ENCODE measurements at regions not wholly inside any gene's neighbourhood (a gene's known extent, or its start where the extent isn't known, plus 50 kb on each side); places are given as distances from the start of the nearest gene placed in this dataset.

DNA sequence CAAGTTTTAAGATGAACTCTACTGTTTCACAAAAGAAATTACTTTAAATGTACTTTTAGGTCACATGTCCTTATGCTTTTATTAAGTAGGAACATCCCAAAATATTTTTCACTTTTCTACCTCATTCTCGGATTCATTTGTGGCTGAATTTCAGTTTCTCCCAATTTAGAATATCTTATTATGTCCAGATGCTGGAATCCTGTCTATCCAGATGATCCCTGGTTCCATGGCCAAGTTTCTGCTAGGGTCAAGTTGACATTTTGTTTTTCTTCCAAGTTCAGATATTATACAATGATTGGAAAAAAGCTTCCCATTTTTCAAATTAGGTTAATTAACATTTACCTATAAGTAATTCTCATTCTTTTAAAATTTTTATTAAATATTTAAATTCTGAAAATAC, 181.8 kb upstream of the SLC16A7 start:
- Histone ChIP-seq H3K4me3 (no peak overlapping the region), H3K36me3 (ENCODE audit: control insufficient read depth in 2 of 2, insufficient read depth in 2 of 2, low read length in 1 of 2) (no peaks in the 10 kb centered on the region), H4K20me1 (ENCODE audit: control insufficient read depth, insufficient read depth) (no peaks in the 10 kb centered on the region), H3K27me3 (replicated peaks in 1 of 2; ENCODE audit: control insufficient read depth in 2 of 2, insufficient read depth in 2 of 2, low read length in 1 of 2) (no peaks in the 10 kb centered on the region), H3K79me2 (ENCODE audit: control insufficient read depth, insufficient read depth, low read length) (no peaks in the 10 kb centered on the region), H3K4me1 (ENCODE audit: control insufficient read depth, insufficient read depth, low read length) (no peaks in the 10 kb centered on the region), H3K4me2 (ENCODE audit: control insufficient read depth, insufficient read depth) (no peak overlapping the region), H2AFZ (ENCODE audit: control insufficient read depth, low read depth, low read length) (no peak overlapping the region), H3K9me3 (replicated peaks; ENCODE audit: control insufficient read depth, insufficient read depth, low read length) (no peaks in the 10 kb centered on the region), H3K9ac (ENCODE audit: control insufficient read depth, insufficient read depth, low read length) (no peak overlapping the region), H3K27ac (ENCODE audit: control insufficient read depth, insufficient read depth) (no peak overlapping the region)
- ChIA-PET RAD21 (ENCODE audit: unreplicated experiment) (no interaction called here), POLR2A (no interaction called here), SMC1A (ENCODE audit: uncharacterized antibody, unreplicated experiment) (no interaction called here), CTCF (interaction anchor here (0.6 kb wide), 1 partner anchor 75 kb away, joined by 3 read pairs; no protein-coding TSS in a partner anchor)
- FAIRE-seq (no peak), DNase-seq (ENCODE audit: low read depth, low spot score) (no peak), ATAC-seq (no peak)
- intact Hi-C loops (cut with micrococcal nuclease; ENCODE audit: unreplicated experiment), result no loop called here
- no peak for TF ChIP-seq CREB1 (IDR thresholded peaks at IDR 0.05; ENCODE audit: low read depth)
- no peak for TF ChIP-seq SIN3A (IDR thresholded peaks at IDR 0.05; ENCODE audit: low read depth, low read length)
- TF ChIP-seq SUPT20H (IDR thresholded peaks at IDR 0.05; ENCODE audit: borderline replicate concordance, control insufficient read depth, low read depth, low read length), result no peak
- TF ChIP-seq EZH2 (IDR thresholded peaks at IDR 0.05; ENCODE audit: borderline replicate concordance, control insufficient read depth, low read depth, low read length), result no peak
- TF ChIP-seq RBBP5 (conservative IDR thresholded peaks at IDR 0.05), result no peak
- TF ChIP-seq SMAD1 (IDR thresholded peaks at IDR 0.05; ENCODE audit: low read depth, partially characterized antibody), result no peak
- TF ChIP-seq BACH1 (IDR thresholded peaks at IDR 0.05; ENCODE audit: borderline replicate concordance), result no peak
- TF ChIP-seq STAT3 (IDR thresholded peaks at IDR 0.05; ENCODE audit: low read depth, low read length), result no peak
- no peak for TF ChIP-seq SP1 (IDR thresholded peaks at IDR 0.05; ENCODE audit: low read depth, low read length)
- no TSS peak for BruUV-seq (replicated peaks)
- in situ Hi-C loops (cut with MboI), result no loop called here
- 0% methylated on average over 1 of the region's 1 CpG for WGBS (ENCODE audit: insufficient coverage, insufficient replicate concordance, low lambda C conversion rate, missing lambda C conversion rate)

DNA sequence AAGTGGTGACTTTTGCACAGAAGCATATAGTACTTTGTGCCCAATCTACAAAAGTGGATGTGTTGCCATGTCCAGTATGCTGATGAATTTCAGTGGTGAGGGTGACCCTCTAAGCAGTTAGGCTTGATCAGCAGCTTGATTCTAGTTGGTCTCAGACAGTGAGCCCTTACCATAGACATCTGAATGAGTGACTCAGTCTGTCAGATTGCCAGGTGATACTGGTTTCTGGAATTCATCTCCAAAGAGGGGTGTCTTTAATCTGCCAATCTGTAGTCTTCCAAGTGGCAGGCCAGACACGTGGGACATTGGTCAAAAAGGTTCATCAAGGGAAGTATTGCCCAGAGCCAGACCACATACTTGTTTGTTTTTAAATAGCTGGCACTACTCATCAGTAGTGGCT, 187.4 kb upstream of the SLC16A7 start:
- Histone ChIP-seq H3K9ac (ENCODE audit: control insufficient read depth, insufficient read depth, low read length) (no peak overlapping the region), H4K20me1 (ENCODE audit: control insufficient read depth, insufficient read depth) (no peaks in the 10 kb centered on the region), H3K4me3 (no peak overlapping the region), H3K27ac (ENCODE audit: control insufficient read depth, insufficient read depth) (no peak overlapping the region), H3K36me3 (ENCODE audit: control insufficient read depth in 2 of 2, insufficient read depth in 2 of 2, low read length in 1 of 2) (no peaks in the 10 kb centered on the region), H3K9me3 (replicated peaks; ENCODE audit: control insufficient read depth, insufficient read depth, low read length) (no peaks in the 10 kb centered on the region), H3K4me2 (ENCODE audit: control insufficient read depth, insufficient read depth) (no peak overlapping the region), H3K4me1 (ENCODE audit: control insufficient read depth, insufficient read depth, low read length) (no peaks in the 10 kb centered on the region), H2AFZ (ENCODE audit: control insufficient read depth, low read depth, low read length) (no peak overlapping the region), H3K27me3 (replicated peaks in 1 of 2; ENCODE audit: control insufficient read depth in 2 of 2, insufficient read depth in 2 of 2, low read length in 1 of 2) (no peaks in the 10 kb centered on the region), H3K79me2 (ENCODE audit: control insufficient read depth, insufficient read depth, low read length) (no peaks in the 10 kb centered on the region)
- in situ Hi-C loops (cut with MboI), result loop anchor here (10.0 kb wide), 2 partner anchors 396 to 426 kb away; no protein-coding TSS in a partner anchor
- ChIA-PET CTCF (interaction anchor here (0.8 to 1.2 kb wide), 2 partner anchors 14 to 24 kb away, joined by 3 to 4 read pairs; no protein-coding TSS in a partner anchor), RAD21 (ENCODE audit: unreplicated experiment) (no interaction called here), SMC1A (ENCODE audit: uncharacterized antibody, unreplicated experiment) (no interaction called here), POLR2A (no interaction called here)
- ATAC-seq (no peak), DNase-seq (ENCODE audit: low read depth, low spot score) (no peak), FAIRE-seq (no peak)
- intact Hi-C loops (cut with micrococcal nuclease; ENCODE audit: unreplicated experiment), result no loop called here
- no TSS peak for BruUV-seq (replicated peaks)
- 0% methylated on average over 1 of the region's 1 CpG for WGBS (ENCODE audit: insufficient coverage, insufficient replicate concordance, low lambda C conversion rate, missing lambda C conversion rate)
- TF ChIP-seq CREB1 (IDR thresholded peaks at IDR 0.05; ENCODE audit: low read depth), result no peak
- TF ChIP-seq, protein P1, sequence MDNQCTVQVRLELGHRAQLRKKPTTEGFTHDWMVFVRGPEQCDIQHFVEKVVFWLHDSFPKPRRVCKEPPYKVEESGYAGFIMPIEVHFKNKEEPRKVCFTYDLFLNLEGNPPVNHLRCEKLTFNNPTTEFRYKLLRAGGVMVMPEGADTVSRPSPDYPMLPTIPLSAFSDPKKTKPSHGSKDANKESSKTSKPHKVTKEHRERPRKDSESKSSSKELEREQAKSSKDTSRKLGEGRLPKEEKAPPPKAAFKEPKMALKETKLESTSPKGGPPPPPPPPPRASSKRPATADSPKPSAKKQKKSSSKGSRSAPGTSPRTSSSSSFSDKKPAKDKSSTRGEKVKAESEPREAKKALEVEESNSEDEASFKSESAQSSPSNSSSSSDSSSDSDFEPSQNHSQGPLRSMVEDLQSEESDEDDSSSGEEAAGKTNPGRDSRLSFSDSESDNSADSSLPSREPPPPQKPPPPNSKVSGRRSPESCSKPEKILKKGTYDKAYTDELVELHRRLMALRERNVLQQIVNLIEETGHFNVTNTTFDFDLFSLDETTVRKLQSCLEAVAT (IDR thresholded peaks at IDR 0.05), result no peak
- TF ChIP-seq RCOR1 (conservative IDR thresholded peaks at IDR 0.05; ENCODE audit: low read depth, low read length), result no peak
- TF ChIP-seq, protein P2, sequence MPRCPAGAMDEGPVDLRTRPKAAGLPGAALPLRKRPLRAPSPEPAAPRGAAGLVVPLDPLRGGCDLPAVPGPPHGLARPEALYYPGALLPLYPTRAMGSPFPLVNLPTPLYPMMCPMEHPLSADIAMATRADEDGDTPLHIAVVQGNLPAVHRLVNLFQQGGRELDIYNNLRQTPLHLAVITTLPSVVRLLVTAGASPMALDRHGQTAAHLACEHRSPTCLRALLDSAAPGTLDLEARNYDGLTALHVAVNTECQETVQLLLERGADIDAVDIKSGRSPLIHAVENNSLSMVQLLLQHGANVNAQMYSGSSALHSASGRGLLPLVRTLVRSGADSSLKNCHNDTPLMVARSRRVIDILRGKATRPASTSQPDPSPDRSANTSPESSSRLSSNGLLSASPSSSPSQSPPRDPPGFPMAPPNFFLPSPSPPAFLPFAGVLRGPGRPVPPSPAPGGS (IDR thresholded peaks at IDR 0.05; ENCODE audit: borderline replicate concordance, insufficient read depth, low read depth, low read length, poor library complexity, severe bottlenecking), result no peak
- TF ChIP-seq, protein P3, sequence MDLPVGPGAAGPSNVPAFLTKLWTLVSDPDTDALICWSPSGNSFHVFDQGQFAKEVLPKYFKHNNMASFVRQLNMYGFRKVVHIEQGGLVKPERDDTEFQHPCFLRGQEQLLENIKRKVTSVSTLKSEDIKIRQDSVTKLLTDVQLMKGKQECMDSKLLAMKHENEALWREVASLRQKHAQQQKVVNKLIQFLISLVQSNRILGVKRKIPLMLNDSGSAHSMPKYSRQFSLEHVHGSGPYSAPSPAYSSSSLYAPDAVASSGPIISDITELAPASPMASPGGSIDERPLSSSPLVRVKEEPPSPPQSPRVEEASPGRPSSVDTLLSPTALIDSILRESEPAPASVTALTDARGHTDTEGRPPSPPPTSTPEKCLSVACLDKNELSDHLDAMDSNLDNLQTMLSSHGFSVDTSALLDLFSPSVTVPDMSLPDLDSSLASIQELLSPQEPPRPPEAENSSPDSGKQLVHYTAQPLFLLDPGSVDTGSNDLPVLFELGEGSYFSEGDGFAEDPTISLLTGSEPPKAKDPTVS (IDR thresholded peaks at IDR 0.05; ENCODE audit: low read depth, low read length), result no peak

Measured in GM12878 (cell line).